IPS-NIHi11 (cell line): ENCODE measurements at regions not wholly inside any gene's neighbourhood (a gene's known extent, or its start where the extent isn't known, plus 50 kb on each side); places are given as distances from the start of the nearest gene placed in this dataset.

ENCODE experiments used
- DNase-seq: peaks from one replicate; pipeline ENCODE4 v3.0.0; 2012; ENCODE audit warnings: mixed read lengths, low spot score

- DNase-seq: no peak
These were observed 94.8 kb downstream of the INHBB start for GRCh38 chr2:120440521-120441350.

DNA sequence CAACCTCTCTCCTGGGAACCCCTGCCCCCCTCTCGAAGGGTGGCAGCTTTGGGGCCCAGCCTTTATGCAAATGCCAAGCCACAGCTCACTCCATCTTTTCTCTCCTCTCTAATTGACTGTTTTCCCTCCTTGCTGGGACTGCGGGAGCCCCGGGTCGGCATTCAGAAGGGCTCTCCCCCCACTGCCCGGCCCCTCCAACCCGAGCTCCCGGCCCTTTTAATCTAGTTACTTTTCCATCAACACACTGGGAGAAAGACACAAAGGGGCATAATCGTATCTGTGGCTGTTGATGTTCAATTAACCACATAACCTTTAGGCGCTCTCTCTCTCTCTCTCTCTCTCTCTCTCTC is 95.4 kb downstream of the INHBB start:
- no peak for DNase-seq

- peak; percentile 87 for DNase-seq
These were observed 96.0 kb downstream of the INHBB start for GRCh38 chr2:120441744-120442471.

DNA sequence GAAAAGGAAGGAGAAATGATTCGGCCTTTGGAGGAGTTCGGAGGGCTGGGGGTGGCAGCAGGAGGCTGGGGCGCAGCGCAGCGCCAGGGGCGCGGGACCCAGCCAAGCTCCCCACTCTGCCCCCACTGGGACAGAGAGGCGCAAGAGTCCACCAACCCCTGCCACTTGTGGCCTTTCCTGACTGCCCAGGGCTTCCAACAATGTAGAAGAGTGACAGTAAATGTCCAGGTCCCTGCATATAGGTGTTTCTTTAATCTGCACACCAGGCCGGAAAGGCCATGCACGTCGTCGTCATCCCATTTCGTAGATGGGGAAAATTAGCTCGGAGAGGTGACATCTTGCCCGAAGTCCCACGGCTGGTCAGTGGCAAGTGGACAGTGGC is 96.6 kb downstream of the INHBB start:
- no peak for DNase-seq

DNA sequence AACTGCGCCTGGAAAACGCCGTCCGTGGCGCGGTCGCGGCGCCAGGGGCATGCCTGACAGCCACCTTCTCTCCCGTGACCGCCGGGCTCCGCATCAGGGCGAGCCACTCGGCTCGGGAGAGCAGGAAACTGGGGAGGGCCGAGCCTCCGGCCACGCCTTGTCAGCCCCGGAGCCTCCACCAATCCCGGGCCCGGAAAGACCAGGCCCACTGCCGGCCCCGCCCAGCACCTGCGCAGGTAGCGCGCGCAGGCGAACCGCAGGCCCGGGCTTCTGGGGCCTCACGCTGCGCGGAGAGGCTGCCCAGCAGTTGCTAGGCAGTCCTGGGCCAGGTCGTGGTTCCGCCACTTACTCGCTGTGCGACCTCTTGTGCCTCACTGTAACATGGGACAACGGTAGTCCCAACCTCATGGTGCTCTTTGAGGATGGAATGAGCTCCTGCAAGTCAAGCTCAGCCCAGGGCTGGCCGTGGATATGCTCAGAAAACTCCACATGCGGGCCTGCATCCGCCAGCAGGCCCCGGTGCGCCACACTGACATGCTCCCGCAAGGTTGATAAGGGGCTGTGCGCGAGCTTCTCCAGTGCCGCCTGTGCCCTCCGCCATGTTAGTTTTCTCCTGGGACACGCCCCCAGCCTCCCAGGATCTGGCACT is 97.1 kb downstream of the INHBB start:
- DNase-seq: peak; percentile 99

GRCh38 chr2:120443946-120444345 is 98.0 kb downstream of the INHBB start:
- no peak for DNase-seq

- no peak for DNase-seq
These were observed 98.8 kb downstream of the INHBB start for GRCh38 chr2:120444691-120445240.

DNA sequence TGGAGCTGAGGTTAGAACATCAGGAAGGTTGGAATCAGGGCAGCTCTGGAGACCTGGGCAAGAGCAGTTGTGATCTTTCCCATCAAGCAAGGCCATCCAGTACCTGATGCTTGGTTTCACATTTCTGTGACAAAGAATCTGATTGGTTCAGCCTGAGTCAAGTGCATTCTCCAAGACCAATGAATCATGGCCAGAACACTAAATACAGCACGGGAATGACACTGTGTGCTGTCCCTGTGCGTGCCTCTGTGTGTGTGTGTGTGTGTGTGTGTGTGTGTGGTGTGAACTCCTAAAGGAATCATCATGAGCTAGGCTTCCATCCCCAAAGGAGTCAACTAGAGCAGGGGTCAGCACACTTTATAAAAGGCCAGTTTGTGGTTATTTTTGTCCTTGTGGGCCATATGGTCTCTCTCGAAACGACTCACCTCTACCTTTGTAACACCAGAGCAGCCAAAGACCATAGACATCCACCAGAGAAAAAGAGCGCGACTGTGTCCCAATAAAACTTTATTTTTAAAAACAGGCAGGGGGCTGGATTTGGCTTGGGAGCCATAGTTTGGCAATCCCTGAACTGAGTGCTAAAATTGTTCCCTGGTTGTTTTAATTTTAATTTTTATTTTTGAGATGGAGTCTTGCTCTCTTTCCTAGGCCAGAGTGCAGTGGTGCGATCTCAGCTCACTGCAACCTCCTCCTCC is 99.7 kb downstream of the INHBB start:
- peak; percentile 55 for DNase-seq

DNA sequence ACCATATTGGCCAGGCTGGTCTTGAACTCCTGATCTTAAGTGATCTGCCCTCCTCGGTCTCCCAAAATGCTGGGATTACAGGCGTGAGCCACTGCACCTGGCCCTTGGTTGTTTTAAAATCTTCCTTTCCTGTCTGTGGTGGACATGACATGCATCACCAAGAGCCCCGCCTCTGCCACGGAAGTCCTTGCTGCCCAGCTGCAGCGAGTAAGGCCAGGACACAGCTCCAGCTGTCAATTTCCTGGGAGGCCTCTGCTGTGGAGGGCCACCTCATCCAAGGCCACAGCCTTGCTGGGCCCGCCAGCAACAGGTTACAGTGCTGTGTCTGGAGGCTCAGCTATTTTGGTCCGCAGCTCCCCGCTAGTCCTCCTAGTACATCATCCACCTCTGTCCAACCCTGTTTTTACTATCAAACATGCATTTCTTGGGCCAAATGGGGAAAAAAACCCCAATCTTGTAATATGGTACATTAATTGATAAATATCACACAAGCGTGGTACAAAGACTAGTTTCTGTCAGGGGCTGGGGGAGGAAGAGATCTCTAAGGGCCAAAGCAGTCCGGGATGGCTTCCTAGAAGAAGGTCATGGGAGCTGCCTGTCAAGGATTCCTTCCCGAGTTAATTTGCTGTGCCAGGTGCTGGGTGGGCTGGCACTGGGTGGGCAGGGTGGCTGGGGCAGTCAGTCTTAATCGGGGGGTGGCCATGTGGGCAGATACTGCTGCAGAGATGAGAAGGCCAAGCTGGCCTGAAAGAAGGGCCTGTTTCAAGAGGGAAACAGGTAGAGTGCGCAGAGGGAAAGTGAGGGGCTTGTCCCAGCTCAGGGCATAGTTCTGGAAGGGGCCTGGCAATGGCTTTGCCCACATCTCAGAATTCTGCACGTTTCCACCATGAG is 100.5 kb downstream of the INHBB start:
- no peak for DNase-seq

DNA sequence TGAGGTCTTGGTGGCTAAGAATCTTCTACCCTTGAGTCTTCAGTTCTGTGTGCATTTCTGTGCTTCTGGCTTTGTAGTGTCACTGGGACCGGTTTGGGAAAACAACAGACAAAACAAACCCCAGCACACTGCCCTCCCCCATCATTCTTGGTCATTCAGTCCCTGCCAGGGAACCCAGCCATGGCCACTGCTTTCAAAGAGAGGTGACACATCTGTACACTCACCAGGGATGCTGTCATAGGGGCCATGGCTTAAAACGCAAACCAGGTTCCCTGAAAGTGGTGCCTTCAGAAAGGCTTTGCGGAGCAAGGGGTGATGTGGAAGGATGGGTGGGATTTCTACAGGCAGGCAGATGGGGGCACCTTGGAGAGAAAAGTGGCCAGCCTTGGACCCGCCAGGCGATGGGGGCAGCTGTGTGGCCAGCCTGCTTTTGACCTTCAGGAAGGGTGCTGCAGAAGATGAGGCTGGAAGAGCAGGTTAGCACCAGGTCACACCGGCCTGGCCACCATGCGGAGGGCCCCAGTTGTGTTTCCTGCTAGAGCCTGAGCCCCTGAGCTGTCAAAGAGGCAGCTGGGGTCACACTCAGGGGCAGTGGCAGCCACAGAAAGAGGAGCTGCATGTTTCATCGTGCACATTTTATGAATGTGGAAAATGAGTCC is 101.3 kb downstream of the INHBB start:
- DNase-seq: no peak

- DNase-seq: no peak
These were observed 102.5 kb downstream of the INHBB start for GRCh38 chr2:120448436-120448835.

DNA sequence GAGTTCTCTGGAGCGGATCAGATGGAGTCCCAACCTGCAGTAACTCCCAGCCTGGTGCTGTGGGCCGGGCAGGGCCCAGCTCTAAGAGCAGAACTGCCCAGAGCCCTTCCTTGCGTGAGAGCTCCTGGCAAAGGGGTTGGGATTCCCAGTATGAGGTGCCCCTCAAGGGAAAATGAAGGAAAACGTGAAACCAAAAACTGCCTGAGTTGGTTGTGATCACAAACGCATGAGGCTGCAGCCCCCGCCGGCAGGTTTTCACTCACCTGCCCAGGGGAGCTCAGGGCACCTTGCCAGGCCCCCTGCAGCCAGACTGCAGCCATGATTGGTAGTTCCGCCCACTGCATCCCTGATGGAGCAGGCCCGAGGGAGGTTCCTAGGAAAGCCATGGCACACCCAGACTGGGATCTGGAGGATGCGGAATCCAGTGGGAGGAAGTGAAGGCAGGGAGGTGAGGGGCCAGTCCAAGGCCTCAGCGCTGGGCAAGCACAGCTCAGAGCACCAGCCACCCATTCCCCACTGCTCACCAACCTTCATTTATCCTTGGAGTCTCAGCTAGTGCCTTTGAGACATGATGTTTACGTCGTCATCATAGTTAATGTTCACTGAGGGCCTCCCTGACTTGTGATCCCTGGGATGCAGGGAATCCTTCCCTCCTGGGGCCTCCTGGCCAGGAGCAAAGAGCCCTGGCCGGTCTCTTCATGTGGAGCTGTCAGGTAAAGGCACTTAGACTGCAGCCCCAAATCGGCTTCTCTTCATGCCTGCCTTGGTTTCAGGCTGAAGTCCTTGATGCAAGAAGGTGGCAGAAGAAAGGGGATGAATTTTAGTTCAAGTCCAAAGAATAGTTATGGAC is 103.2 kb downstream of the INHBB start:
- DNase-seq: no peak

DNA sequence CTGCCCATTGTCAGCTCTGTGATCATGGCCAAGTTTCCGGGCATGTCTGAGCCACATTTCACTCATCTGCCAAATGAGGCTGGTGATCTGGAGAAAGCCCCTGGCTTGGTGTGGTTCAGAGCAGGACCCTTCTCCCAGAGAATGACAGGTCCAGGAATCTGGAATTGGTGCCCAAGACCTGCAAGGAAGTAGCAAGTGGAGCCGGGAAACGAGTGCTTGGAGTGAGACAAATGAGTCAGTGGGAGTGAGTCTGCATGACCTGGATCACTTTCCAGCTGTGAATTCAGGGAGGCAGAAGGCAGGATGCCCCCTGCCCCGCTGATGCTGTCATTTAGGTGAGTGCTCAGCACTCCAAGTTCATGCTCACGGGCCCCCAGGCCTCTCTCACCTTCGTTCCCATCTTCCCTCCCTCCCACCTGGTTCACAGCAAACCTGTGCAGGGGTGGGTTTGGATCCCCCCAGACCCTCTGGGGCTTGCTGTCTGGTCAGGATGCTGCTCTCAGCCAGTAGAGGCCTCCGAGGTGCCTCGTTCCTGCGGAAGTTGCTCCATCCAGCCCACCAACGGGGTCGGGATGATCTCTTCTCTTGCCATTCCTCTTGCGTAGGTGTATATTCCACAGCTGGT is 104.4 kb downstream of the INHBB start:
- no peak for DNase-seq

- no peak for DNase-seq
These were observed 105.4 kb downstream of the INHBB start for GRCh38 chr2:120451334-120451733.

GRCh38 chr2:120452131-120452530 is 106.2 kb downstream of the INHBB start:
- DNase-seq: no peak

- DNase-seq: no peak
These were observed 107.2 kb downstream of the INHBB start for GRCh38 chr2:120452945-120453634.

- no peak for DNase-seq
These were observed 107.7 kb downstream of the INHBB start for GRCh38 chr2:120453635-120453998.

DNA sequence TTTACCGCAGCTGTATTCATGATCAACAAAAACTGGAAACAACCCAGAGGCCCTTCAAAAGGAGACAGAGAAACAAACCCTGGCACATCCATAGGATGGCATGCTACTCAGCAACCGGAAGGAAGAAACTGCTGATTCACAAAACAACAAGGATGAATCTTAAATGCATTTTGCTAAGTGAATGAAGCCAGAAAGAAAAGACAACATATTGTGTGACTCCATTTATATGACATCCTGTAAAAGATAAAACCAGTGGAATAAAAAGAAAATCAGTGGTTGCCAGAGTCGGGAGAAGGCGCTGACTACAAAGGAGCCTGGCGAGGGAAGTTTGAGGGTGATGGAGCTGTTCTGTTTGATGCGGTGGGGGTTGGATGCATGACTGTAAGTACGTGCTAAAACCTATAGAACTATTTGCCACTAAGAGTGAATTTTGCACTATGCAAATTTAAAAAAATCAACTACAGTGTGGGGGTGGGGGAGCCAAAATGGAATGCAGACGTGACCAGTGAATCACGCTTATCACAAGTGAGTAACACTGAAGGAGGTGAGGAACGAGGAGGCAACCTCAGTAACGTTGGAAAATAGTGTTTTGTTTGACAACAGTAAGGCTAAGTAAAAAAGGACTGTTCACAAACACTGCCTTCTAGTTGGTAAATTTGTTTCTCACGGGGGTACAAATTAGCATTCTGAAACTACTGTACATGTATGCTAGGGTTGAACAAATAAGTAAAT is 108.9 kb downstream of the INHBB start:
- no peak for DNase-seq
